Epithelial cell of proximal tubule (primary cell): ENCODE measurements at regions not wholly inside any gene's neighbourhood (a gene's known extent, or its start where the extent isn't known, plus 50 kb on each side); places are given as distances from the start of the nearest gene placed in this dataset.

Experiments used
- DNase-seq: peaks from one replicate; pipeline ENCODE4 v3.0.0-alpha.2; 2011; ENCODE audit warnings: low read depth
- H3K4me3 ChIP-seq: 2 replicates; pipeline ENCODE4 v1.5.1; 2011; ENCODE audit warnings: low read depth, mild to moderate bottlenecking, low read length
- CTCF ChIP-seq: conservative IDR thresholded peaks from 2 replicates; pipeline ENCODE4 v1.5.1; 2012; ENCODE audit warnings: low read depth, mild to moderate bottlenecking, low read length

GRCh38 chr12:115830070-115830469, 447.4 kb downstream of the MED13L start:
- no peak for DNase-seq
- H3K4me3 ChIP-seq = no peak overlapping the region
- no peak for TF ChIP-seq CTCF

- DNase-seq = no peak
- TF ChIP-seq CTCF = no peak
- no peak overlapping the region for H3K4me3 ChIP-seq
Measured at GRCh38 chr12:115828168-115828567, 449.3 kb downstream of the MED13L start.

DNA sequence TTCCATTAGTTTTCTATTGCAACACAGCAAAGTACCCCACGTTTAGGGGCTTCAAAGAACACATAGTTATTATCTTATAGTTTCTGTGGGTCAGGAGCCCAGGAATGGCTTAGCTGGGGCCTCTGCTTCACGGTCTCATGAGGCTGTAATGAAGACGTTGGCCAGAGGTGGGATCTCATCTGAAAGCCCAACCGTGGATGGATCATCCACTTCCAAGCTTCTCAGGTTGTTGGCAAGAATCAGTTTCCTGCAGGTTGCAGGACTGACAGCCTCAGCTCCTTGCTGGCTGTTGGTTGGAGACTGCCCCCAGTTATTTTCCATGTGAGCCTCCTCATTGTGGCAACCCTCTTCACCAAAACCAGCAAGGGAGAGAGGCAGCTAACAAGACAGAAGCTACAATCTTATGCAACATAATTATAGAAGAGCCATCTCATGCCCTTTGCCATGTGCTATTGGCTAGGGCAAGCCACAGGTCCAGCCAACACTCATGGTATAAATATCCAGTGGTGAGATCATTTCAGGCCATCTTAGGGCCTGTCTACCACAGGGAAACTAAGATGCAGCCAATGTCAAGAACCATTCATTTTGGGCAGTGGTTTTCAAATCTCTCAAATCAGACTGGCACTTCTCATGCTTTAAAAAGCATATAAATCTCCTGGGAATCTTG, 452.4 kb downstream of the MED13L start:
- no peak for TF ChIP-seq CTCF
- no peak for DNase-seq

DNA sequence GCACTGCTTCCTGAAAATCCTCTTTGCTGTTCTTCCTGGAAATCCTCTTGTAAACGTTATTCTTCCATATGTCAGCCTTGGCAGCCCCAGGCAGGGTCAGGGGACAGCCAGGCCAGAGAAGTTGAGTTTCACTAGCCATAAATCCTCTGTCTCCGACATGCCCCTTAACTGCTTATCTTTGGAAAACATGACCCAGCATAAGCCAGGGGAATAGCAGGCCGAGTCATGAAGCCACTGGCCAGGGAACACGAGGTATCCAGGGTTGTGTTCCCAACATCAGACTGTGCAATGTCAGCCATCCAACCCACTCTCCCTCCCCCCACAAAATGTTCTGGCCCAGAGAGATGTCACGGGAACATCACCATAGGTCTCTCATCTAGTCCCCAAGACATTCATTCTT, 453.9 kb downstream of the MED13L start:
- H3K4me3 ChIP-seq = no peak overlapping the region
- no peak for DNase-seq

More for the DNA sequence above, 452.4 kb downstream of the MED13L start:
- no peak overlapping the region for H3K4me3 ChIP-seq

GRCh38 chr12:115820656-115821055, 456.8 kb downstream of the MED13L start:
- H3K4me3 ChIP-seq = no peak overlapping the region
- no peak for DNase-seq
- no peak for TF ChIP-seq CTCF

More for the DNA sequence above, 453.9 kb downstream of the MED13L start:
- TF ChIP-seq CTCF = no peak

GRCh38 chr12:115818973-115819372, 458.5 kb downstream of the MED13L start:
- no peak for DNase-seq
- no peak for TF ChIP-seq CTCF

GRCh38 chr12:115817389-115817788, 460.1 kb downstream of the MED13L start:
- DNase-seq = no peak
- no peak overlapping the region for H3K4me3 ChIP-seq
- TF ChIP-seq CTCF = no peak

More at GRCh38 chr12:115818973-115819372, 458.5 kb downstream of the MED13L start:
- H3K4me3 ChIP-seq = no peak overlapping the region
